ENCODE measurements at regions not wholly inside any gene's neighbourhood (a gene's known extent, or its start where the extent isn't known, plus 50 kb on each side); places are given as distances from the start of the nearest gene placed in this dataset.

GRCh38 chr15:77746254-77747174 is 113.8 kb upstream of the LINGO1 start:
- H3K4me1 ChIP-seq (ENCODE audit: low read length) = no peaks in the 10 kb centered on the region
- H3K4me3 ChIP-seq (ENCODE audit: low read length) = no peak overlapping the region
- no peaks in the 10 kb centered on the region for H3F3A ChIP-seq (ENCODE audit: insufficient read depth, low read length)
- no peak overlapping the region for H2AFZ ChIP-seq (ENCODE audit: low read length)
- no peaks in the 10 kb centered on the region for H3K79me2 ChIP-seq (ENCODE audit: low read length)
- no peak for TF ChIP-seq EZH2 (optimal IDR thresholded peaks at IDR 0.05; ENCODE audit: low read depth, low read length)
- TF ChIP-seq EZH2phosphoT487 (IDR thresholded peaks at IDR 0.05; ENCODE audit: low read length) = no peak
- TF ChIP-seq, protein P1, sequence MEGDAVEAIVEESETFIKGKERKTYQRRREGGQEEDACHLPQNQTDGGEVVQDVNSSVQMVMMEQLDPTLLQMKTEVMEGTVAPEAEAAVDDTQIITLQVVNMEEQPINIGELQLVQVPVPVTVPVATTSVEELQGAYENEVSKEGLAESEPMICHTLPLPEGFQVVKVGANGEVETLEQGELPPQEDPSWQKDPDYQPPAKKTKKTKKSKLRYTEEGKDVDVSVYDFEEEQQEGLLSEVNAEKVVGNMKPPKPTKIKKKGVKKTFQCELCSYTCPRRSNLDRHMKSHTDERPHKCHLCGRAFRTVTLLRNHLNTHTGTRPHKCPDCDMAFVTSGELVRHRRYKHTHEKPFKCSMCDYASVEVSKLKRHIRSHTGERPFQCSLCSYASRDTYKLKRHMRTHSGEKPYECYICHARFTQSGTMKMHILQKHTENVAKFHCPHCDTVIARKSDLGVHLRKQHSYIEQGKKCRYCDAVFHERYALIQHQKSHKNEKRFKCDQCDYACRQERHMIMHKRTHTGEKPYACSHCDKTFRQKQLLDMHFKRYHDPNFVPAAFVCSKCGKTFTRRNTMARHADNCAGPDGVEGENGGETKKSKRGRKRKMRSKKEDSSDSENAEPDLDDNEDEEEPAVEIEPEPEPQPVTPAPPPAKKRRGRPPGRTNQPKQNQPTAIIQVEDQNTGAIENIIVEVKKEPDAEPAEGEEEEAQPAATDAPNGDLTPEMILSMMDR (IDR thresholded peaks at IDR 0.05; ENCODE audit: low read length) = no peak
- no peak for DNase-seq
- H3K9me2 ChIP-seq (replicated peaks; ENCODE audit: insufficient read depth, low read length) = no peaks in the 10 kb centered on the region
- no peak overlapping the region for H3K27ac ChIP-seq (ENCODE audit: low read length)
- no peak overlapping the region for H3K4me2 ChIP-seq (ENCODE audit: low read depth, low read length)
- H3K9me3 ChIP-seq (replicated peaks; ENCODE audit: insufficient read depth, low read length) = no peaks in the 10 kb centered on the region
- no peaks in the 10 kb centered on the region for H3K36me3 ChIP-seq (replicated peaks; ENCODE audit: insufficient read depth, low read length)
- H4K20me1 ChIP-seq (ENCODE audit: insufficient read depth, low read length) = no peaks in the 10 kb centered on the region
- no peak overlapping the region for H3K9ac ChIP-seq (ENCODE audit: low read length)
- peaks cover 51% of the 10 kb centered on the region for H3K27me3 ChIP-seq (replicated peaks; ENCODE audit: insufficient read depth, low read length)

GRCh38 chr15:77744398-77744797 is 111.7 kb upstream of the LINGO1 start:
- Histone ChIP-seq H3K79me2 (ENCODE audit: low read length) (no peaks in the 10 kb centered on the region), H3K36me3 (replicated peaks; ENCODE audit: insufficient read depth, low read length) (no peaks in the 10 kb centered on the region), H3K9me2 (replicated peaks; ENCODE audit: insufficient read depth, low read length) (no peaks in the 10 kb centered on the region), H4K20me1 (ENCODE audit: insufficient read depth, low read length) (no peaks in the 10 kb centered on the region), H3K9ac (ENCODE audit: low read length) (no peak overlapping the region), H3K9me3 (replicated peaks; ENCODE audit: insufficient read depth, low read length) (no peaks in the 10 kb centered on the region), H3K4me2 (ENCODE audit: low read depth, low read length) (no peak overlapping the region), H2AFZ (ENCODE audit: low read length) (no peak overlapping the region), H3F3A (ENCODE audit: insufficient read depth, low read length) (no peaks in the 10 kb centered on the region), H3K4me1 (ENCODE audit: low read length) (no peaks in the 10 kb centered on the region), H3K27me3 (replicated peaks; ENCODE audit: insufficient read depth, low read length) (peaks cover 71% of the 10 kb centered on the region), H3K4me3 (ENCODE audit: low read length) (no peak overlapping the region), H3K27ac (ENCODE audit: low read length) (no peak overlapping the region)
- no peak for TF ChIP-seq EZH2 (optimal IDR thresholded peaks at IDR 0.05; ENCODE audit: low read depth, low read length)
- TF ChIP-seq EZH2phosphoT487 (IDR thresholded peaks at IDR 0.05; ENCODE audit: low read length) = no peak
- TF ChIP-seq, protein P1 (IDR thresholded peaks at IDR 0.05; ENCODE audit: low read length) = no peak
- DNase-seq = no peak

DNA sequence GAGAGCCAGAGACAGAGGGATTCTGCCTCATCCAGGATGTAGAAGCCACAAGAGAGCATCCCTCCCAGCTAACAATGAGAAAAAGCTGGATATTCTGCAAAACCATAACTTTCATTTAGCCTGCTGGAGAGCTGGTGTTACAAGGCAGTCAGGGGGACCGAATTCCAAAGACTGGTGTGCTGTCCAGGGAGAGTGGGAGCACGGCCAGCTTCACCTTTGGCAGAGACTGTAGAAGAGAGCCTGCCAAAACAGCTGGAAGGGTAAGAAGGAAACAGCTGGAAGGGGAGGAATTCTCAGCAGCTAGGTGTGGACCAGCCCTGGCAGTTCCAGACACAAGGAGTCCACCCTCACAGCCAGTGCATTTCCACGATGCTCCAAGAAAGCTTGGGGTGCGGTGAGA is 109.9 kb upstream of the LINGO1 start:
- Histone ChIP-seq H3K9me3 (replicated peaks; ENCODE audit: insufficient read depth, low read length) (no peaks in the 10 kb centered on the region), H3K9ac (ENCODE audit: low read length) (no peak overlapping the region), H3F3A (ENCODE audit: insufficient read depth, low read length) (no peaks in the 10 kb centered on the region), H4K20me1 (ENCODE audit: insufficient read depth, low read length) (no peaks in the 10 kb centered on the region), H3K79me2 (ENCODE audit: low read length) (no peaks in the 10 kb centered on the region), H3K27me3 (replicated peaks; ENCODE audit: insufficient read depth, low read length) (peaks cover 82% of the 10 kb centered on the region), H3K4me2 (ENCODE audit: low read depth, low read length) (no peak overlapping the region), H3K9me2 (replicated peaks; ENCODE audit: insufficient read depth, low read length) (no peaks in the 10 kb centered on the region), H3K4me3 (ENCODE audit: low read length) (no peak overlapping the region), H3K27ac (ENCODE audit: low read length) (no peak overlapping the region), H3K36me3 (replicated peaks; ENCODE audit: insufficient read depth, low read length) (no peaks in the 10 kb centered on the region), H3K4me1 (ENCODE audit: low read length) (no peaks in the 10 kb centered on the region), H2AFZ (ENCODE audit: low read length) (no peak overlapping the region)
- DNase-seq = no peak
- TF ChIP-seq, protein P1 (IDR thresholded peaks at IDR 0.05; ENCODE audit: low read length) = no peak

All from MM.1S (cell line).